ENCODE measurements at regions not wholly inside any gene's neighbourhood (a gene's known extent, or its start where the extent isn't known, plus 50 kb on each side); places are given as distances from the start of the nearest gene placed in this dataset.
"Not testable (repeated sequence)": the region's sequence is repeated elsewhere in the genome, so short reads cannot be mapped to it uniquely, and the experiment has no call there.

DNA sequence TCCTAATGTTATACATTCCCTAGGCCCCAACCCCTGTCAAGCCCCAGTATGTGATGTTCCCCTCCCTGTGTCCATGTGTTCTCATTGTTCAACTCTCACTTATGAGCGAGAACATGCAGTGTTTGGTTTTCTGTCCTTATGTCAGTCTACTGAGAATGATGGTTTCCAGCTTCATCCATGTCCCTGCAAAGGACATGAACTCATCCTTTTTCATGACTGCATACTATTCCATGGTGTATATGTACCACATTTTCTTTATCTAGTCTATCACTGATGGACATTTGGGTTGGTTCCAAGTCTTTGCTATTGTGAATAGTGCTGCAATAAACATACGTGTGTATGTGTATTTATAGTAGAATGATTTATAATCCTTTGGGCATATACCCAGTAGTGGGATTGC lies 605.4 kb upstream of the BRINP3 start:
- TF ChIP-seq POLR2A (IDR thresholded peaks at IDR 0.05): not testable (repeated sequence)
- TF ChIP-seq, protein P1, sequence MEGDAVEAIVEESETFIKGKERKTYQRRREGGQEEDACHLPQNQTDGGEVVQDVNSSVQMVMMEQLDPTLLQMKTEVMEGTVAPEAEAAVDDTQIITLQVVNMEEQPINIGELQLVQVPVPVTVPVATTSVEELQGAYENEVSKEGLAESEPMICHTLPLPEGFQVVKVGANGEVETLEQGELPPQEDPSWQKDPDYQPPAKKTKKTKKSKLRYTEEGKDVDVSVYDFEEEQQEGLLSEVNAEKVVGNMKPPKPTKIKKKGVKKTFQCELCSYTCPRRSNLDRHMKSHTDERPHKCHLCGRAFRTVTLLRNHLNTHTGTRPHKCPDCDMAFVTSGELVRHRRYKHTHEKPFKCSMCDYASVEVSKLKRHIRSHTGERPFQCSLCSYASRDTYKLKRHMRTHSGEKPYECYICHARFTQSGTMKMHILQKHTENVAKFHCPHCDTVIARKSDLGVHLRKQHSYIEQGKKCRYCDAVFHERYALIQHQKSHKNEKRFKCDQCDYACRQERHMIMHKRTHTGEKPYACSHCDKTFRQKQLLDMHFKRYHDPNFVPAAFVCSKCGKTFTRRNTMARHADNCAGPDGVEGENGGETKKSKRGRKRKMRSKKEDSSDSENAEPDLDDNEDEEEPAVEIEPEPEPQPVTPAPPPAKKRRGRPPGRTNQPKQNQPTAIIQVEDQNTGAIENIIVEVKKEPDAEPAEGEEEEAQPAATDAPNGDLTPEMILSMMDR (IDR thresholded peaks at IDR 0.05): not testable (repeated sequence)

Data from vagina (tissue), 2 donors.